Cardiac septum (tissue), 1 donor: ENCODE measurements at regions not wholly inside any gene's neighbourhood (a gene's known extent, or its start where the extent isn't known, plus 50 kb on each side); places are given as distances from the start of the nearest gene placed in this dataset.

Experiments
- DNase-seq: peaks from one replicate; pipeline ENCODE4 v3.0.0-alpha.2; 2020; ENCODE audit warnings: low spot score
- intact Hi-C: fragments of 100-400 bp; cut with DNase I; formaldehyde crosslinking; loops from one replicate; pipeline ENCODE4 v1.14.0; 2022
- donor health status: DM: no; HTN: no; CAD: no.

DNA sequence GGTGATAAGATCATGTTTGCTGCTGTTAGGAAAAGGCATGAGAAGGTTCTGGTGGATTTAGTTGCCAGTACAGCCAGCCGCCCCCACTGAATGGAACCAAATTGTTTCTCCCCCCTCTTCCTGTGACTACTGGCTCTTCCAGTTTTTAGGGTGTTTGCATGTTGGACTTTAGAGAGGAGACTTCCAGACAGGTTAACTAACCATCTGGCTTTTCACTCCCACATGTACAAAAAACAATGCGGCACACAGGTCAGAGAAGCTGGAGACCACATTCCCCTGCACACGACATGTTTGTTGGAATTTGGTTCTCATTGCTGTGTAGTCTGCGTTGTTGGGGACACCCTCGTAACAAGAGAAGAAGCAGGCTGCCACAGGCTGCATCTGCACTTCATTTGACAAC lies 103.9 kb upstream of the TMEM132C start:
- DNase-seq: no peak
- intact Hi-C loops: no loop called here

DNA sequence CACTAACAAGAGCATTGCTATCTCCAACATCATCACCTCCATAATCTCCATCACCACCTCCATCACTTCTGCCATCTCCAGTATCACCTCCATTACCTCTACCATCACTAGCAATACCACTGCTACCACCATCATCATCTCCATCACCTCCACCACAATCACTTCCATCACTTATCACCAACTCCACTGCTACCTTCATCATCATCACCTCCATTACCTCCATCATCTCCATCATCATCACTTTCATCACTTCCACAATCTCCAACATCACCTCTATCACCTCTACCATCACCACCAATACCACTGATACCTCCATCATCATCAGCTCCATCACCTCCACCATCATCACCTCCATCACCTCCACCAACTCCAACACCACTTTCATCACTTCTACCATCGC lies 102.4 kb upstream of the TMEM132C start:
- intact Hi-C loops: no loop called here
- no peak for DNase-seq

DNA sequence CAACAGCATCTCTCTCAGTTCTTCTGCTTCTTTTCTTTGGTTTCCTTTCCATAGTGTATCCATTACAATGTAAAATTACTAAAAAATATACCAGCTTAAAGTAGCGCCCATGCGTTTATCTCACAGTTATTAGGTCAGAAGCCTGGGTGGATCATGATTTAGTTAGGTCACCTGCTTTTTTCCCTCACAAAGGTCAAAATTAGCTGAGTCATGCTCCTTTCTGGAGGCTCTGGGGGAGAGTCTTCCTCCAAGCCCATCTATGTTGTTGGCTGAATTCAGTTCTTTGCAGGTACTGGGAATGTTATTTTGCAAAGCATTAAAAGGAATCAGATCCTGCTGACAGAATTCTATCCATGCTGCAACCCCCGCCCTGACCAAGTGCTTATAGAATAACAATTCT lies 101.6 kb upstream of the TMEM132C start:
- intact Hi-C loops: no loop called here

DNA sequence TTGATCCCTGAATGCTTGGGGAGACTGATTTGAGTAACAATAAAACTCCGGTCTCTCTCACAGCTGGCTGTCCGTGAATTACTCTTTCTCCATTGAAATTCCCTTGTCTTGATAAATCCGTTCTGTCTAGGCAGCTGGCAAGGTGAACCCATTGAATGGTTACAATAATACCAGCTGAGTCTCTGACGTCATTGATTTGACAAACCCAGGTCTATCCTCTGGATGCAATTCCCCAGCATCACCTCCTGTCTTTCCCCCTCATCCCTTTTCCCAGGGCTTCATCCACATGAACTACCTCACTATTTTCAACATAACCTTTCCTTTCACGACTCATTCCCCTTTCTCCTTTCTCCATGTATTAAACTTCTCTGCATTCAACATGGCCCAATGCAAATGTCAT lies 98.7 kb upstream of the TMEM132C start:
- intact Hi-C loops: no loop called here
- no peak for DNase-seq

More for the DNA sequence above, 101.6 kb upstream of the TMEM132C start:
- no peak for DNase-seq

DNA sequence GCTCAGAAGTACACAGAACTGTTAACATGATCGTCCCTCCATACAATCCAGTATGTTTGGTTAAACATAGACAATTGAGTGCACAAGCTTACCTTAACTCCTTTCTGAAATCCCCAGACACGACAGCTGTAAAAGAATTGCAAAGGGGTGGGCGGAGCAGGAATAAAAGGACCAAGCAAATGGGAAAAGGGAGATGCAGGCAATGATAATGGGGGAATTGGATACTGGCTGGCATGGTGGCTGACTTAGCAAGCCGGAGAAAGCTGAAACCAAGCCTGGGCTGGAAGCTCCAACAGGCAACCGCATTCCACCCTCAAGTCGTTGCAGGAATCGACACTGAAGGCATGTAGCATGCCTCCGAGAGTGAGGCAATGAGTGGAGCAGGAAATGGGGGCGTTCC lies 96.8 kb upstream of the TMEM132C start:
- intact Hi-C loops: no loop called here
- no peak for DNase-seq

DNA sequence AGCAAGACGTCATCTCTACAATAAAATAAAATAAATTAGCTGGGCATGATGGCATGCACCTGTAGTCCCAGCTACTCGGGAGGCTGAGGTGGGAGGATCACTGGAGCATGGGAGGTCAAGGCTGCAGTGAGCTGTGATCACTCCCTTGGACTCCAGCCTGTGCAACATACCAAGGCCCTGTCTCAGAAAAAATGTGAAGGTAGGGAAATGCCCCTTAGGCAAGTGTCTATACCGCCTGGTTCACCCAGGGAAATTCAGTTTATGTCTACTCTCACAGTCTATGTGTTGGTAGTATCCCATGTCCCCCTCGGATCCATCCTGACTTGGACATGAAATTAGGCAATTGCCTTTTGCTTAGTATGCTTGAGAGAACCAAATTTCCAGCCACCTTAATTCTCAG lies 88.4 kb upstream of the TMEM132C start:
- intact Hi-C loops: no loop called here

DNA sequence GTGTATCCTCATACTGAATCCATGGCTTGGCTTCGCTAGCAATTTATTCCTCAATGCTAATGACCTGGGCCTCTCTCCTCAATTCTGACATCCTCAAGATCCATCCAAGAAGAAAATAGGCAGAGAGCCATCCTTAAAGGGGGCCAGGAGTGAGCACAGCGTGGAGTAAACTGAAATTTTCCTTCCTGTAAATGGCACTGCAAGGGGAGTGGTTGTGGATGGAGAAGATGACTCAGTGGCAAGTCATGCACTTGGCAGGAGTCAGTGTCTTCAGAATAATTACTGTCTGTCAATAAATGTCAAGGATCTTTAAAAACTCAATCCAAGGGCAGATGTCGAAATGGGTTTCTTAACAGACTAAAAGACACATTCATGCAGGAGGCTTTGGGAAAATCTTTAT lies 88.0 kb upstream of the TMEM132C start:
- intact Hi-C loops: no loop called here

More for the DNA sequence above, 88.4 kb upstream of the TMEM132C start:
- DNase-seq: no peak

DNA sequence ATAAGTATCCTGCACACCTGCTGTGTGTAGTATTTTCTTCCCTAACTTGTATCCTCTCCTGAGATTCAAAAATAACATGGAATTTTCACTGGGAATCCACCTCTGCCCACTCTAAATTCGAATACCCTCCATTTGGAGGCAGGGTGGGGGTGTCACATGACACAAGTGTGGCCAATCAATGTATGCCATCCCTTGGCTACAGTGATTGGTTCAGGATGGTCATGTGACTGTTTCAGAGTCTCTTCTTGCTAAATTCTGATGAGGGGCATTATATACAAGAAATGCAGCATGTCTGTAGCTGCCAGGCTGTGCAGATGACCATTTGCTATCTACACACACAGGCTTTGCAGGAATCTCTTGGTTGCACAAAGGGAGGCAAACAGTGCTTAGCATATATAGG lies 86.8 kb upstream of the TMEM132C start:
- intact Hi-C loops: no loop called here
- no peak for DNase-seq

More for the DNA sequence above, 88.0 kb upstream of the TMEM132C start:
- DNase-seq: no peak

DNA sequence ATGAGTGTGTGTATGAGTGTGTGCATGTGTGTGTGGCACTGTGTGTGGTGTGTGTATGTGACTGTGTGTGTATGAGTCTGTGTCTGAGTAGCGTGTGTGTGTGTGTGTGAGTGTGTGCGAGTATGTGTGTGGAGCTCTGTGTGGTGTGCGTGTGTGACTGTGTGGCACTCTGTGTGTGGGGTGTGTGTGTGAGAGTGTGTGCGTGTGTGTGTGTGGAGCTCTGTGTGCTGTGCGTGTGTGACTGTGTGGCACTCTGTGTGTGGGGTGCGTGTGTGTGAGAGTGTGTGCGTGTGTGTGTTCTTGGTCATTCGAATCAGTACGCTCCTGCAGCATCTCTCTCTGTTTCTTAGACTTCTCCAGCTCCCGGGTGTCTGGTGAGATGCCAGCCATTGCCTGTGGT lies 76.9 kb upstream of the TMEM132C start:
- intact Hi-C loops: no loop called here
- no peak for DNase-seq

DNA sequence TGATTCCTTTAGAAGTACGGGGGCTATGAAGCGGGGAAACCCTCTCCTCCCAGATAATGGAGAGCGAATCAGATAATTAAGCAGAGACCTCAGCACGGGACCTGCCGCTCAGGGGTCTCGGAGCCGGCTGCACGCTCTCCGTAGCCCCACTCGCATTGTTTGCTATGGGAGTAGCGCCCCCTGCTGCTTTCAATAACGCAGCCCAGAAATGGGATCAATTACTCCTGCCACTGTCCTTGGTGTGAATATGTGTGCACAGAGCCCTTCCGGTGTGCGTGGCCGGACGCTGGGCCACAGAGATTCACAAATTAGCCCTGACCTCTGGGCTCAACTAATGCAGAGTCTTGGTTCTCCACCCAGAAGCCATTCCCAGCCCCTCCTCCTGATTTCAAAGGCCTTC lies 76.4 kb upstream of the TMEM132C start:
- no peak for DNase-seq
- intact Hi-C loops: no loop called here

DNA sequence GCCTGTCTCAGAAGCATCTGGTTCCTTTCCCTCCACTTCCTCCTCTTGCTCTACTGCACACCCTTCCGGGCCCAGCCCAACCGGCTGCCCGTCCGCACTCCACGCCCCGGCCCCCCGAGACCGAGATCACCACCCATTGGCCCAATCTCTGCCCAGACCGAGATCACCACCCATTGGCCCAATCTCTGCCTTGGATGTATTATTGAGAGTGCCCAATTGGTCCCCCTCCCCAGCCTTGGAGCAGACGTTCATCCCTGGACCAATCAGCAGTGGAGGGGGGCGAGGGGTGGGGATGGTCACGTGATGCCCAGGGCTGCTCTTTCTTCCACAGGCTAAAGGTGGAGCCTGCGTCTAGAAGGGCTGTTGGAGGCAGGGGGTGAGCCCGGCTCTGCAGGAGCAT lies 75.6 kb upstream of the TMEM132C start:
- DNase-seq: no peak
- intact Hi-C loops: no loop called here

DNA sequence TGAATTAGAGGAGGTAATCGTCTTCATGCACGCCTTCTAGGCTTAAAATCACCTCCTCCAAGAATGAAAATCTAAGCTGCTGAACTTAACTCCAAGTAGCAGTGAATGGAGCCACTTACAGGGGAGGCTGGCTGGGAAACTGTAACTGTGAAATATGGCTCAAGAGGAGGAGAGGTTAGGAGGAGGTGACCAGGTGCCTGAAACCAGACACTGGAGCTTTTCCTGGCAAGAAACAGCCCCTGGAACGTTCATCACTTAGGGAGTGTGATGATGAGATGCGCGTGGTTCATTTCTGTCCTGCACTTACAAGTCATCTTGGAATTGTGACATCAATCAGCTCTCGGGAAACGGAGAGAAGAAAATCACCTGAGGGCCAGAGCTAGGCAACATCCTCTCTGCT lies 62.3 kb upstream of the TMEM132C start:
- no peak for DNase-seq
- intact Hi-C loops: no loop called here

DNA sequence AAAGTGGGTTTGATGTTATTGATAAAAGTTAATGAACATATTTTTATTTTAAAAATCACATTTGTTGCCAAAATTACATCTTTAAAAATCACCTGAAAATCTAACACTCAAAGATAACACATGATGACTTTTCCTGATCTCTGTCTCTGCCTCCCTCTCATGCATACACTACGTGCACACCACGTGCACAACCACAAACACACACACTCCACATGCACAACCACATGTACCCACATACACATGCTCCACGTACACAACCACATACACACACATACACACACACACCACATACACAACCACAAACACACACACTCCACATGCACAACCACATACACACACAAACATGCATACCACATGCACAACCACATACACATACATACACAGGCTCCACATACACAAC lies 61.8 kb upstream of the TMEM132C start:
- DNase-seq: no peak
- intact Hi-C loops: no loop called here

DNA sequence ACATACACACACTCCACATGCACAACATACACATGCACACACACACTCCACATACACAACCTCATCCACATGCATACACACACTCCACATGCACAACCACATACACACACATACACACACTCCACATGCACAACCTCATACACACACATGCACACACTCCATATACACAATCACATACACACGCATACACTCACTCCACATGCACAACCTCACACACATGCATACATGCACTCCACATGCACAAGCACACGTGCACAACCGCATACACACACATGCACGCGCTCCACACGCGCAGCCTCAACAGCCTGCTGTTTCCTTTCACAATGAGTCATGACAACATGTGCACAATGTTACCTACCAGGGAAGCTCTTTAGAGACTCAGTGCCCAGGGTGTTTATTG lies 61.2 kb upstream of the TMEM132C start:
- DNase-seq: no peak
- intact Hi-C loops: no loop called here
